GM12878 (cell line): ENCODE measurements at regions not wholly inside any gene's neighbourhood (a gene's known extent, or its start where the extent isn't known, plus 50 kb on each side); places are given as distances from the start of the nearest gene placed in this dataset.

Experiments
- ATAC-seq: fragments of 200-7000 bp; cut with Tn5 transposase; 3 replicates; pipeline ENCODE4 v1.9.1; 2020; ENCODE audit warnings: mild to moderate bottlenecking, moderate library complexity
- BruUV-seq: library from RNA; stranded (reverse); fragments of 400-500 nt; replicated peaks from 2 replicates; lab custom pipeline; 2021; lab: Mats Ljungman, UMichigan
- CTCF ChIA-PET: fragments of 300-600 bp; sonication (Branson Sonifier 250); formaldehyde crosslinking; extraction: SDS; loops from one replicate; lab custom pipeline; 2021; ENCODE audit warnings: inconsistent platforms; lab: Yijun Ruan, JAX
- POLR2A ChIA-PET: fragments of 350-600 bp; formaldehyde crosslinking; extraction: SDS; loops from one replicate; lab custom pipeline; 2021; ENCODE audit warnings: inconsistent platforms; lab: Charles Lee
- RAD21 ChIA-PET: fragments of 300-600 bp; sonication (Branson Sonifier 250); formaldehyde crosslinking; loops from one replicate; lab custom pipeline; 2023; ENCODE audit warnings: antibody characterized with exemption; ENCODE audit not compliant: unreplicated experiment; lab: Charles Lee
- SMC1A ChIA-PET: fragments of 300-600 bp; sonication (Branson Sonifier 250); formaldehyde crosslinking; loops from one replicate; lab custom pipeline; 2023; ENCODE audit not compliant: unreplicated experiment, uncharacterized antibody; lab: Charles Lee
- DNase-seq: peaks from one replicate; pipeline ENCODE4 v3.0.0-alpha.2; 2011; ENCODE audit warnings: low read depth, low spot score
- FAIRE-seq: peaks from 3 replicates; lab custom pipeline; 2011; peaks lifted over from hg19 to GRCh38; lab: Jason Lieb, UNC
- H2AFZ ChIP-seq: 2 replicates; pipeline ENCODE4 v1.6.0; 2011; ENCODE audit warnings: low read depth, low read length, control low read depth; ENCODE audit not compliant: control insufficient read depth
- H3K27ac ChIP-seq: 2 replicates; pipeline ENCODE4 v1.5.1; 2011; ENCODE audit warnings: control low read depth; ENCODE audit not compliant: control insufficient read depth, insufficient read depth
- H3K27me3 ChIP-seq, 2 experiments: replicated peaks in 1 of 2; 2 replicates each; pipeline versions ENCODE4 v1.6.0 to v1.6.1; 2011; ENCODE audit warnings: low read length in 1 of 2; ENCODE audit not compliant: control insufficient read depth in 2 of 2, insufficient read depth in 2 of 2
- H3K36me3 ChIP-seq, 2 experiments: 2 replicates each; pipeline ENCODE4 v1.5.1; 2011; ENCODE audit warnings: low read length in 1 of 2; ENCODE audit not compliant: control insufficient read depth in 2 of 2, insufficient read depth in 2 of 2
- H3K4me1 ChIP-seq: 2 replicates; pipeline ENCODE4 v1.6.1; 2011; ENCODE audit warnings: mild to moderate bottlenecking, low read length, moderate library complexity, mixed read lengths; ENCODE audit not compliant: control insufficient read depth, insufficient read depth
- H3K4me2 ChIP-seq: 2 replicates; pipeline ENCODE4 v1.6.0; 2011; ENCODE audit warnings: control low read depth; ENCODE audit not compliant: control insufficient read depth, insufficient read depth
- H3K4me3 ChIP-seq: fragments of 200-600 bp; sonication (generic); 2 replicates; pipeline ENCODE4 v1.5.1; 2016
- H3K79me2 ChIP-seq: 2 replicates; pipeline ENCODE4 v1.6.0; 2011; ENCODE audit warnings: low read length; ENCODE audit not compliant: control insufficient read depth, insufficient read depth
- H3K9ac ChIP-seq: 2 replicates; pipeline ENCODE4 v1.8.0; 2011; ENCODE audit warnings: low read length, control low read depth, mixed read lengths; ENCODE audit not compliant: control insufficient read depth, insufficient read depth
- H3K9me3 ChIP-seq: replicated peaks from 3 replicates; pipeline ENCODE4 v1.5.1; 2011; ENCODE audit warnings: mild to moderate bottlenecking, low read length; ENCODE audit not compliant: control insufficient read depth, insufficient read depth
- H4K20me1 ChIP-seq: 2 replicates; pipeline ENCODE4 v1.6.0; 2011; ENCODE audit not compliant: control insufficient read depth, insufficient read depth
- CBFB ChIP-seq: IDR thresholded peaks from 2 replicates; pipeline ENCODE4 v1.6.1; 2016; ENCODE audit warnings: antibody characterized with exemption, low read depth
- CHD2 ChIP-seq: IDR thresholded peaks from 2 replicates; pipeline ENCODE4 v1.6.1; 2011; ENCODE audit warnings: low read depth, low read length, improper control_type of control experiment, borderline replicate concordance
- CTCF ChIP-seq, 3 experiments: IDR thresholded peaks in 2 of 3; conservative IDR thresholded peaks in 1 of 3; 2 replicates each; pipeline ENCODE4 v1.5.1; 2011; ENCODE audit warnings: low read depth in 3 of 3, low read length in 3 of 3, mild to moderate bottlenecking in 3 of 3, control low read depth in 2 of 3, moderate library complexity in 2 of 3, inconsistent platforms in 1 of 3, mixed read lengths in 1 of 3; ENCODE audit not compliant: control insufficient read depth in 2 of 3, insufficient read depth in 1 of 3; ENCODE audit errors: extremely low read depth in 1 of 3
- DPF2 ChIP-seq: fragments of 450-650 bp; IDR thresholded peaks from 2 replicates; pipeline ENCODE4 v1.6.1; 2017; ENCODE audit warnings: mild to moderate bottlenecking
- E4F1 ChIP-seq: fragments of 450-650 bp; IDR thresholded peaks from 2 replicates; pipeline ENCODE4 v1.6.1; 2018; ENCODE audit warnings: borderline replicate concordance, mild to moderate bottlenecking; ENCODE audit not compliant: partially characterized antibody
- ELK1 ChIP-seq: IDR thresholded peaks from 2 replicates; pipeline ENCODE4 v1.6.1; 2012; ENCODE audit warnings: low read depth, low read length, improper control_type of control experiment
- IRF4 ChIP-seq: IDR thresholded peaks from 2 replicates; pipeline ENCODE4 v1.6.1; 2011; ENCODE audit warnings: low read depth, low read length
- RCOR1 ChIP-seq: conservative IDR thresholded peaks from 2 replicates; pipeline ENCODE4 v1.6.1; 2012; ENCODE audit warnings: low read depth, low read length, improper control_type of control experiment
- REST ChIP-seq: IDR thresholded peaks from 2 replicates; pipeline ENCODE4 v1.6.1; 2012; ENCODE audit warnings: mild to moderate bottlenecking, low read depth, low read length
- STAT3 ChIP-seq: IDR thresholded peaks from 2 replicates; pipeline ENCODE4 v1.6.1; 2011; ENCODE audit warnings: low read depth, low read length, improper control_type of control experiment
- USF2 ChIP-seq: IDR thresholded peaks from 2 replicates; pipeline ENCODE4 v1.6.1; 2011; ENCODE audit warnings: low read depth, low read length, improper control_type of control experiment, borderline replicate concordance
- ZNF217 ChIP-seq: fragments of 450-650 bp; IDR thresholded peaks from 2 replicates; pipeline ENCODE4 v1.6.1; 2017; ENCODE audit warnings: antibody characterized with exemption, mild to moderate bottlenecking
- WGBS: methylation state at CpG from one replicate; pipeline ENCODE4 v1.1.6; 2016; ENCODE audit warnings: low lambda C conversion rate; ENCODE audit not compliant: insufficient replicate concordance, insufficient coverage; ENCODE audit errors: missing lambda C conversion rate; 5-methylcytosine and 5-hydroxymethylcytosine counted together
- in situ Hi-C: fragments of 300-500 bp; cut with MboI; formaldehyde crosslinking; loops from 9 replicates; pipeline ENCODE4 v1.14.3; 2018; ENCODE audit warnings: mixed read lengths
- intact Hi-C: fragments of 100-400 bp; cut with micrococcal nuclease; formaldehyde crosslinking; loops from one replicate; pipeline ENCODE4 v1.14.2; 2022; ENCODE audit not compliant: unreplicated experiment

GRCh38 chr15:69537901-69538300 lies 85.3 kb downstream of the RPLP1 start:
- in situ Hi-C loops (no loop called here), intact Hi-C loops (no loop called here)
- Histone ChIP-seq H4K20me1 (no peaks in the 10 kb centered on the region), H3K4me2 (no peak overlapping the region), H3K9me3 (no peaks in the 10 kb centered on the region), H3K4me1 (no peaks in the 10 kb centered on the region), H3K27me3 (no peaks in the 10 kb centered on the region; a peak in 1 of 4 replicates), H2AFZ (no peak overlapping the region), H3K36me3 (no peaks in the 10 kb centered on the region), H3K79me2 (no peaks in the 10 kb centered on the region), H3K27ac (no peak overlapping the region), H3K9ac (no peak overlapping the region), H3K4me3 (no peak overlapping the region)
- ChIA-PET CTCF (interaction anchor here (0.9 kb wide), 1 partner anchor 15 kb away, joined by 3 read pairs; no protein-coding TSS in a partner anchor), SMC1A (interaction anchor here (1.5 kb wide), 1 partner anchor 9 kb away, joined by 4 read pairs; no protein-coding TSS in a partner anchor), POLR2A (no interaction called here), RAD21 (no interaction called here)
- 100% methylated on average over 1 of the region's 1 CpG for WGBS
- ATAC-seq (no peak), FAIRE-seq (no peak), DNase-seq (no peak)
- no TSS peak for BruUV-seq
- TF ChIP-seq CHD2, result no peak
- no peak for TF ChIP-seq RCOR1
- no peak for TF ChIP-seq IRF4
- TF ChIP-seq CBFB, result no peak
- TF ChIP-seq CTCF (IDR thresholded peaks at IDR 0.05 in 2 of 3, conservative IDR thresholded peaks at IDR 0.05 in 1 of 3; ENCODE audit: control insufficient read depth in 2 of 3, extremely low read depth in 1 of 3, insufficient read depth in 1 of 3, low read depth in 3 of 3, low read length in 3 of 3), result no peak
- TF ChIP-seq REST, result no peak
- TF ChIP-seq DPF2, result no peak
- TF ChIP-seq ELK1, result no peak
- TF ChIP-seq STAT3, result no peak
- TF ChIP-seq ZNF217, result no peak
- TF ChIP-seq USF2, result no peak
- no peak for TF ChIP-seq E4F1
